VCaP (cell line): ENCODE measurements at regions not wholly inside any gene's neighbourhood (a gene's known extent, or its start where the extent isn't known, plus 50 kb on each side); places are given as distances from the start of the nearest gene placed in this dataset.
"Not testable (repeated sequence)": the region's sequence is repeated elsewhere in the genome, so short reads cannot be mapped to it uniquely, and the experiment has no call there.

ENCODE experiments used
- H3K27ac ChIP-seq: fragments of 450-650 bp; 2 replicates; pipeline ENCODE4 v1.5.1; 2017
- CTCF ChIP-seq: fragments of 450-650 bp; conservative IDR thresholded peaks from 2 replicates; pipeline ENCODE4 v1.5.1; 2017; ENCODE audit warnings: mild to moderate bottlenecking, moderate library complexity

DNA sequence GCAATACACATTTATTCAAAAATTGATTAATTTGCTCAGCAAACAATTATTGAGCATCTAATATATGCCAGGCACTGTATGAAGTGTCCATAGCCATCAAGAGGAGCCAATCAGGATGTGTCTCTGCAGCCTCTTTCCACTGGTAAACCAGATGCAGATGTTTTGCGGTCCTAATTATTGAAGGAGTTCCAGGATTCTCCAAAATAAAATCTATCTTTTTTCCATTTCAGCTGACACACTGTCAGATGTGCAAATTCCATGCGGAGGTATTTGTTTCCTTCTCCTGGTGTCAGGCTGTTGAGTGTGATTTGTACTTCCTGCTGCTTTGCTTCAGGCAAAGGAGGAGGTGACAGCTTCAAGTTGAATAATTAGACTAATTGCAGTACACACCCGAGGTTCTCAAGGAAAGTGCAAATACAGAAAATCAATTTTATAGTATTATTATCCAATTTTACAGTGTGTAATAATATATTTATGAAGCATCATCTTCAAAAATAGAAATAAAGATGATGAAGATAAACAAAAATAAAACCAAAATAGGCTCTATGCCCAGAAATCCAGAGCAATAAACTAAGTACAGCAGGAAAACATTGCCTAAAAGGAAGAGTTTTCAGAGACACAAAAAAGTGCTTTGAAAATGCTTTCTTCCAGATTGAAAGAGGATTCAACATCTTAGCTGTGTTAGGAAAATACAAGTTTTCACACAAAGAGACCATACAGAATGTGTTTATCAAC, 1352.9 kb upstream of the CHAC2 start:
- no peak for TF ChIP-seq CTCF
- no peak overlapping the region for H3K27ac ChIP-seq

- not testable (repeated sequence) for H3K27ac ChIP-seq
Observed at GRCh38 chr2:52409308-52410118, 1358.1 kb upstream of the CHAC2 start.

DNA sequence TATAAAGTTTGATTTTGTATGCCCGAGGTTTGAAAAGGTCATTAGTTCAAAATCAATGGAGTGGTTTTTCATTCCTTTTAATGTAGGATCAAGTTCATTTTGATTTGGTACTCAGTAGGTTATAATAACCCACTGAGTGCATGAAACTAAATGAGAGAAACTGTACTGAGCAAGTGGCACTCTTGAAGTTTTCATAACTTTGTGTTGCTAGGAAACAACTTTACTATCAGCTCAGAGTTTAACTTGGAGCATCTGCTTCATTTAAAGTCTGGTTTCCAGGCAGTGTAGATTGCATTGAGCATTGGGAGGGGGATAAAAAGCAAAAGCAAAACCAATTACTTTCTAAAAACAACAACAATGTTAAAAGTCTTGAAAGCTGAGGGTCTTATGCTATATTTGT, 1361.6 kb upstream of the CHAC2 start:
- H3K27ac ChIP-seq: no peak overlapping the region
- no peak for TF ChIP-seq CTCF

DNA sequence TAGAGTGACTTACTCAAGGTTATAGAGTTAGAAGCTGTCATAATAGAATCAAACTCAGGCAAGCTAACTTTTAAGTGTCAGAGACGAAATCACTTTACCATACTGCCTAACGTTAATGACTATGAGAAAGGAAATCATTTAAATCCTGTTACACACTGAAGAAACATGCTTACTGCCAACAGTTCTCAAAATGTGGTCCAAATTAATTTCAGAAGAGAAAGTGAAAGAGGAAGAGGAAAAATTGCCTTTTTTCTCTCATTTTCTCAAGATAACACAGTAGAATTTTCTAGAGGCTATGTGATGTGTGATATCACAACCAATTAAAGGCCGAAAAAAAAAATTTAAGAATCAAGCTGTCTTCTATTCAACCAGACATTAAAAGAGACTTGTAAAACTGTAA, 1362.7 kb upstream of the CHAC2 start:
- no peak overlapping the region for H3K27ac ChIP-seq
- TF ChIP-seq CTCF: no peak

GRCh38 chr2:52404046-52404445, 1363.6 kb upstream of the CHAC2 start:
- H3K27ac ChIP-seq: no peak overlapping the region
- no peak for TF ChIP-seq CTCF

- TF ChIP-seq CTCF: no peak
- no peak overlapping the region for H3K27ac ChIP-seq
Observed at GRCh38 chr2:52402128-52402527, 1365.5 kb upstream of the CHAC2 start.

DNA sequence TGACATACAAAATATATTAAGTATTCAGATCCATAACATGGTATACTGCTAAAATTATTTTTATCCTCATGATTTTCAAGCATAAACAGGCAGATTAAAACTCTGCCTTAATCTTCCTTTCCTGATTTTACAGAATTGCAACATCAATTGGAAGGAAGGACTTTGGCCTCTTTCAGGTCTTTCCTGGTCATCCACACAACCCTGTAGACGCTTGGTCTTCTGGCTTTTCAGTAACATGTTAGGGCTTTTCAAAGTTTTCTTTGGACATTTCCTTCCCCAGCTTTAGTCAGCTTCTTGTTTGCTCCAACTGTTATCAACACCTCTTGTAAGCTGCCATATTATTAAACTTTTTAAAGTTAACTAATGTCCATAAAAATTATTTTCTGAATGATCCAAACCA, 1364.9 kb upstream of the NRXN1 start:
- TF ChIP-seq CTCF: no peak
- no peak overlapping the region for H3K27ac ChIP-seq

GRCh38 chr2:52395912-52396311, 1364.0 kb upstream of the NRXN1 start:
- TF ChIP-seq CTCF: no peak

More at GRCh38 chr2:52395912-52396311, 1364.0 kb upstream of the NRXN1 start:
- H3K27ac ChIP-seq: no peak overlapping the region
